ENCODE measurements at regions not wholly inside any gene's neighbourhood (a gene's known extent, or its start where the extent isn't known, plus 50 kb on each side); places are given as distances from the start of the nearest gene placed in this dataset.
"Not testable (repeated sequence)": the region's sequence is repeated elsewhere in the genome, so short reads cannot be mapped to it uniquely, and the experiment has no call there.

- H3K4me3 ChIP-seq (ENCODE audit: low read depth, low read length): no peak overlapping the region
- H3K9me3 ChIP-seq (ENCODE audit: control insufficient read depth, insufficient read depth, low read length): no peaks in the 10 kb centered on the region
- no peaks in the 10 kb centered on the region for H3K36me3 ChIP-seq (ENCODE audit: control insufficient read depth, insufficient read depth, low read length)
- peaks cover 4% of the 10 kb centered on the region for H3K4me1 ChIP-seq (ENCODE audit: control insufficient read depth, insufficient read depth, low read length)
- no peaks in the 10 kb centered on the region for H3K27me3 ChIP-seq (ENCODE audit: control insufficient read depth, insufficient read depth, low read length)
- no peak overlapping the region for H3K9ac ChIP-seq (ENCODE audit: low read depth, low read length)
Measured at GRCh38 chr2:53208815-53209214, 558.8 kb upstream of the CHAC2 start.

GRCh38 chr2:53206226-53206625, 561.4 kb upstream of the CHAC2 start:
- H3K9ac ChIP-seq (ENCODE audit: low read depth, low read length): not testable (repeated sequence)

GRCh38 chr2:53202063-53202462, 565.5 kb upstream of the CHAC2 start:
- no peaks in the 10 kb centered on the region for H3K27me3 ChIP-seq (ENCODE audit: control insufficient read depth, insufficient read depth, low read length)
- no peak overlapping the region for H3K9ac ChIP-seq (ENCODE audit: low read depth, low read length)
- H3K36me3 ChIP-seq (ENCODE audit: control insufficient read depth, insufficient read depth, low read length): no peaks in the 10 kb centered on the region
- H3K4me3 ChIP-seq (ENCODE audit: low read depth, low read length): no peak overlapping the region
- no peaks in the 10 kb centered on the region for H3K4me1 ChIP-seq (ENCODE audit: control insufficient read depth, insufficient read depth, low read length)
- H3K9me3 ChIP-seq (ENCODE audit: control insufficient read depth, insufficient read depth, low read length): no peaks in the 10 kb centered on the region

More at GRCh38 chr2:53206226-53206625, 561.4 kb upstream of the CHAC2 start:
- not testable (repeated sequence) for H3K4me3 ChIP-seq (ENCODE audit: low read depth, low read length); H3K36me3 ChIP-seq (ENCODE audit: control insufficient read depth, insufficient read depth, low read length); H3K4me1 ChIP-seq (ENCODE audit: control insufficient read depth, insufficient read depth, low read length); H3K9me3 ChIP-seq (ENCODE audit: control insufficient read depth, insufficient read depth, low read length); H3K27me3 ChIP-seq (ENCODE audit: control insufficient read depth, insufficient read depth, low read length)

- H3K4me3 ChIP-seq (ENCODE audit: low read depth, low read length): no peak overlapping the region
- no peaks in the 10 kb centered on the region for H3K4me1 ChIP-seq (ENCODE audit: control insufficient read depth, insufficient read depth, low read length)
- H3K9ac ChIP-seq (ENCODE audit: low read depth, low read length): no peak overlapping the region
- H3K27me3 ChIP-seq (ENCODE audit: control insufficient read depth, insufficient read depth, low read length): no peaks in the 10 kb centered on the region
- H3K9me3 ChIP-seq (ENCODE audit: control insufficient read depth, insufficient read depth, low read length): no peaks in the 10 kb centered on the region
- no peaks in the 10 kb centered on the region for H3K36me3 ChIP-seq (ENCODE audit: control insufficient read depth, insufficient read depth, low read length)
Measured at GRCh38 chr2:53200072-53200471, 567.5 kb upstream of the CHAC2 start.

- H3K27me3 ChIP-seq (ENCODE audit: control insufficient read depth, insufficient read depth, low read length): no peaks in the 10 kb centered on the region
- H3K9me3 ChIP-seq (ENCODE audit: control insufficient read depth, insufficient read depth, low read length): no peaks in the 10 kb centered on the region
- H3K36me3 ChIP-seq (ENCODE audit: control insufficient read depth, insufficient read depth, low read length): no peaks in the 10 kb centered on the region
- H3K4me3 ChIP-seq (ENCODE audit: low read depth, low read length): no peak overlapping the region
- no peaks in the 10 kb centered on the region for H3K4me1 ChIP-seq (ENCODE audit: control insufficient read depth, insufficient read depth, low read length)
- H3K9ac ChIP-seq (ENCODE audit: low read depth, low read length): no peak overlapping the region
Measured at GRCh38 chr2:53188851-53189510, 578.6 kb upstream of the CHAC2 start.

- Histone ChIP-seq H3K4me1 (ENCODE audit: control insufficient read depth, insufficient read depth, low read length) (peaks cover 7% of the 10 kb centered on the region), H3K36me3 (ENCODE audit: control insufficient read depth, insufficient read depth, low read length) (no peaks in the 10 kb centered on the region), H3K4me3 (ENCODE audit: low read depth, low read length) (no peak overlapping the region), H3K27me3 (ENCODE audit: control insufficient read depth, insufficient read depth, low read length) (no peaks in the 10 kb centered on the region), H3K9me3 (ENCODE audit: control insufficient read depth, insufficient read depth, low read length) (no peaks in the 10 kb centered on the region), H3K9ac (ENCODE audit: low read depth, low read length) (no peak overlapping the region)
Measured at GRCh38 chr2:53183581-53183980, 584.0 kb upstream of the CHAC2 start.

- Histone ChIP-seq H3K9ac (ENCODE audit: low read depth, low read length) (no peak overlapping the region), H3K36me3 (ENCODE audit: control insufficient read depth, insufficient read depth, low read length) (no peaks in the 10 kb centered on the region), H3K4me3 (ENCODE audit: low read depth, low read length) (no peak overlapping the region), H3K4me1 (ENCODE audit: control insufficient read depth, insufficient read depth, low read length) (peaks cover 7% of the 10 kb centered on the region), H3K9me3 (ENCODE audit: control insufficient read depth, insufficient read depth, low read length) (no peaks in the 10 kb centered on the region), H3K27me3 (ENCODE audit: control insufficient read depth, insufficient read depth, low read length) (no peaks in the 10 kb centered on the region)
Measured at GRCh38 chr2:53182601-53183000, 585.0 kb upstream of the CHAC2 start.

- Histone ChIP-seq H3K4me3 (ENCODE audit: low read depth, low read length) (no peak overlapping the region), H3K4me1 (ENCODE audit: control insufficient read depth, insufficient read depth, low read length) (peaks cover 7% of the 10 kb centered on the region), H3K9ac (ENCODE audit: low read depth, low read length) (no peak overlapping the region), H3K9me3 (ENCODE audit: control insufficient read depth, insufficient read depth, low read length) (no peaks in the 10 kb centered on the region), H3K36me3 (ENCODE audit: control insufficient read depth, insufficient read depth, low read length) (no peaks in the 10 kb centered on the region), H3K27me3 (ENCODE audit: control insufficient read depth, insufficient read depth, low read length) (no peaks in the 10 kb centered on the region)
Measured at GRCh38 chr2:53181759-53182158, 585.8 kb upstream of the CHAC2 start.

GRCh38 chr2:53177327-53177726, 590.3 kb upstream of the CHAC2 start:
- no peak overlapping the region for H3K4me3 ChIP-seq (ENCODE audit: low read depth, low read length)
- H3K4me1 ChIP-seq (ENCODE audit: control insufficient read depth, insufficient read depth, low read length): no peaks in the 10 kb centered on the region
- no peaks in the 10 kb centered on the region for H3K9me3 ChIP-seq (ENCODE audit: control insufficient read depth, insufficient read depth, low read length)
- no peak overlapping the region for H3K9ac ChIP-seq (ENCODE audit: low read depth, low read length)
- no peaks in the 10 kb centered on the region for H3K36me3 ChIP-seq (ENCODE audit: control insufficient read depth, insufficient read depth, low read length)
- H3K27me3 ChIP-seq (ENCODE audit: control insufficient read depth, insufficient read depth, low read length): no peaks in the 10 kb centered on the region

- H3K9me3 ChIP-seq (ENCODE audit: control insufficient read depth, insufficient read depth, low read length): no peaks in the 10 kb centered on the region
- no peak overlapping the region for H3K4me3 ChIP-seq (ENCODE audit: low read depth, low read length)
- H3K27me3 ChIP-seq (ENCODE audit: control insufficient read depth, insufficient read depth, low read length): no peaks in the 10 kb centered on the region
- H3K9ac ChIP-seq (ENCODE audit: low read depth, low read length): no peak overlapping the region
- H3K36me3 ChIP-seq (ENCODE audit: control insufficient read depth, insufficient read depth, low read length): no peaks in the 10 kb centered on the region
- no peaks in the 10 kb centered on the region for H3K4me1 ChIP-seq (ENCODE audit: control insufficient read depth, insufficient read depth, low read length)
Measured at GRCh38 chr2:53174539-53174938, 593.1 kb upstream of the CHAC2 start.

- H3K9me3 ChIP-seq (ENCODE audit: control insufficient read depth, insufficient read depth, low read length): no peaks in the 10 kb centered on the region
Measured at GRCh38 chr2:53173698-53174455, 593.7 kb upstream of the CHAC2 start.

GRCh38 chr2:53173091-53173490, 594.5 kb upstream of the CHAC2 start:
- H3K9me3 ChIP-seq (ENCODE audit: control insufficient read depth, insufficient read depth, low read length): no peaks in the 10 kb centered on the region
- no peak overlapping the region for H3K9ac ChIP-seq (ENCODE audit: low read depth, low read length)
- no peak overlapping the region for H3K4me3 ChIP-seq (ENCODE audit: low read depth, low read length)
- H3K27me3 ChIP-seq (ENCODE audit: control insufficient read depth, insufficient read depth, low read length): no peaks in the 10 kb centered on the region
- H3K36me3 ChIP-seq (ENCODE audit: control insufficient read depth, insufficient read depth, low read length): no peaks in the 10 kb centered on the region
- H3K4me1 ChIP-seq (ENCODE audit: control insufficient read depth, insufficient read depth, low read length): no peaks in the 10 kb centered on the region

More at GRCh38 chr2:53173698-53174455, 593.7 kb upstream of the CHAC2 start:
- Histone ChIP-seq H3K4me3 (ENCODE audit: low read depth, low read length) (no peak overlapping the region), H3K27me3 (ENCODE audit: control insufficient read depth, insufficient read depth, low read length) (no peaks in the 10 kb centered on the region), H3K4me1 (ENCODE audit: control insufficient read depth, insufficient read depth, low read length) (no peaks in the 10 kb centered on the region), H3K9ac (ENCODE audit: low read depth, low read length) (no peak overlapping the region), H3K36me3 (ENCODE audit: control insufficient read depth, insufficient read depth, low read length) (no peaks in the 10 kb centered on the region)
